T-helper 1 cell (primary cell): ENCODE measurements at regions not wholly inside any gene's neighbourhood (a gene's known extent, or its start where the extent isn't known, plus 50 kb on each side); places are given as distances from the start of the nearest gene placed in this dataset.
"Not testable (repeated sequence)": the region's sequence is repeated elsewhere in the genome, so short reads cannot be mapped to it uniquely, and the experiment has no call there.

ENCODE experiments used
- DNase-seq, 5 donors: peaks; one replicate each; pipeline ENCODE4 v3.0.0-alpha.2; 2012 to 2020

GRCh38 chr2:54031288-54031687 lies 60.5 kb upstream of the PSME4 start:
- DNase-seq, result not testable (repeated sequence)

- no peak for DNase-seq
Measured at GRCh38 chr2:54030806-54031205, 60.0 kb upstream of the PSME4 start.

GRCh38 chr2:54030396-54030741 lies 59.6 kb upstream of the PSME4 start:
- no peak for DNase-seq

- no peak for DNase-seq
Measured at GRCh38 chr2:54029721-54030395, 59.1 kb upstream of the PSME4 start.

GRCh38 chr2:54025463-54026075 lies 54.8 kb upstream of the PSME4 start:
- not testable (repeated sequence) for DNase-seq

GRCh38 chr2:54024576-54024975 lies 53.8 kb upstream of the PSME4 start:
- DNase-seq, result no peak

- DNase-seq, result no peak
Measured at GRCh38 chr2:54021702-54022101, 50.9 kb upstream of the PSME4 start.

- DNase-seq, result no peak
Measured at GRCh38 chr2:54020793-54021414, 50.1 kb upstream of the PSME4 start.
